ENCODE measurements at regions not wholly inside any gene's neighbourhood (a gene's known extent, or its start where the extent isn't known, plus 50 kb on each side); places are given as distances from the start of the nearest gene placed in this dataset.

DNA sequence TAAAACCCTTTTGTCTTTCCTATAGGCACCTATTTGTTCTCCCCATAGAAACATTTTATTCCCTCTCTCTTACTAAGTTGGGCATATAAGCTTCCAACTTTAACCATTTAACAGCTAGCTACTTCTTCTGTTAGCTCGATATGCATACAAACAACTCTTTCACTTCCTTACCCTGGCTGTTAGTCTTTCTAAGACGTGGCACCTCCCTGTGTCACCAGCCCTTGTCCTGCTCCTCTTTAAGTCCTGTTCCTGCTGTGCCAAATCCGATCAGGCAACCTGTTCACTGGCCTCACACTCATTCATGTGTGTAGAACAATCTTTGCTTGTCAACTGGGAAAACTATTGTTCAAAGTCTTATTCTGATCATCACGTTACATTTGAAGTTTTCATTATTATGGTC is 1376.1 kb upstream of the TENM4 start:
- DNase-seq, result no peak

DNA sequence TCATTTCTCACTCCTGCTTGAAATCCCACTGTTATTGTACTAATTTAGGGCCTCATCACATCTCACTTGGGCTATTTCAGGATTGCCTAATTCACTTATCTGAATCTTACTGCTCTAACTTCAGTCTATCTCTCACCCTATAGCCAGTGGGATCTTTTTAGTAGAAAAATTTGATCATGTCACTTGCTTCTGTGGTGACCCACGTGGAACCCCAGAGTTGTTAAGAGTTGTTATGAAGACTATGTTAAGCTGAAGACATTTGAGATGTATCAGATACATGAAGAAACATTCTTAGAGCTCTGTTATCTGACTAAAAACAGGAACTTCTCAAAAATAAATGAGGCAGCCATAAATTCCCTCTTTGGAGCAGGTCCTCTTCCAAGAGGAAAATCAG is 1375.6 kb upstream of the TENM4 start:
- DNase-seq, result no peak

DNA sequence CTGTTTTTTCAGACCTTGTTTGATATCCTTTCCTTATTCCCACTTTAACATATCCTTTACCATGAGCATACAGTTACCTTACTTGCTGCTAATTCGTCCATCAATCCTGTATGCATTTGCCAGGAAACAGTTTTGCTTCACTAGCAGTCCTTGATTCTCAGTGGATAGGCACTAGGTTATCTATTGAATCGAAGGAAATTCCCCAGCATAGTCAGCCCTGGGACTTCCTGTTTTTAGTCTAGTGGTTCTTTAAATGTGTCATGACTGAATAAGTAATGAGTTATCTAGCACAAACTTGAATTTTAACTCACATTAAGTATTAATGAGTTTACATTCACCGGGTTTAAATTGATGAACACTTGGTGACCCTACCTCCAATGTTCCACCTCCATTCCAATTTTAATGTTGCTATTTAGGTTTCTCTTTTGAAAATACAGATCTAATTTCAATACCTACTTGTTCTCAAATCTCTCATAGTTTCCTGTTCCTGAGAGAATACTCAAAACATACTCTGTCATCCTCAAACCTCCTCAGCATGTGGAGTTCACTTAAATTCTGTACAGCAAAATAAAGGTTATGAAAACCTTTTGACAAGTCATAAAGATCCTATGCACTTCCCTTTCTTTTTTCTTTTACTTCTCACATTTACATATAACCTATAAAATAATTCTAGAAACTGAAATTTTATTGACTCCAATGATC is 1375.1 kb upstream of the TENM4 start:
- DNase-seq, result no peak

DNA sequence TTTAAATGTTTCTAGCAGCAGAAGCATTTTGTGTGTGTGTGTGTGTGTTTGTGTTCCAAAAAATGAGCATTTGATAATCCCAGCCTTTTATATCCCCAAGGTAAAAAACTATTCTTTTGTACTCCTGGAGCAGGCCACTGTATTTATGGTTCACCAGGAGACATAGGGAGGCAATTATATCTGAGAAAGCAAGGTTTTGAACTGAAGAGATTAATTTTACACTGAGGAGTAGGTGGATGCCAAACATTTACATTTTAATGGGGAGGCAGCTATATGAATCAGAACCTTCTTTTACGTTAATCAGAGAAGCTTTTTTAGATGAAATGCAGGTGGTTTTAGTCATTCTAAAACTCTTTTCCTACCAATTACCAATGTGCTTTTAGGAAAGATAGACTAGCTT is 1374.0 kb upstream of the TENM4 start:
- no peak for DNase-seq

DNA sequence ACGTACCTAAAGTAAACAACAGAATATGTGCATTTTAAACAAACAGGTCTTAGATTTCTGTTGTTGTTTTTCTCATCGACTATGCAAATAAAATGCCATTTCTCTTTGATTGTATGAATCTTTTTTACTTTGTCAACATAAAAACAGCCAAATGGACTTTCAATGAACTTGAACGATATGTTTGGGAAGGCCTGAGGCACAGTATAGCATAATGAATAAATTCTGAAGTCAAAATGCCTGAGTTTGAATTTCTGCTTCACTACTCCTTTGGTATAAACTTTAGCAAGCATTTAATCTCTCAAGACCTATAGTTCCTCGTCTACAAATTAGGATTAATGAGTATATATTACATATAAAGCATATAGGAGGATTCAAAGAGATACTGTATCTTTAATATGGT is 1369.9 kb upstream of the TENM4 start:
- no peak for DNase-seq

DNA sequence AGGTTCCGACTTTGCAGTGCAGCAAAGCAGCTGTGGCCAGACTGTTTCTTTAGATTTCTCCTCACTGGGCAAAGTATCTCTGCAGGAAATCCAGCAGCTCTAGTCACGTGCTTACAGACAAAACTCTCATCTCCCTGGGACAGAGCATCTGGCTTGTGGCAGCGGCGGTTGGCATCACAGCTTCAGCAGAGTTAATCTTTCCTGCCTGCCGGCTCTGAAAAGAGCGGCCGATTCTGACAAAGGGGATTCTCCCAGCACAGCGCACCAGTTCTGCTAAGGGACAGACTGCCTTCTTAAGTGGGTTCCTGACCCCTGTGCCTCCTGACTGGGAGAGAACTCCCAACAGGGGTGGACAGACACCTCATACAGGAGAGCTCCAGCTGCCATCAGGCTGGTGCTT is 1357.3 kb upstream of the TENM4 start:
- DNase-seq, result no peak

DNA sequence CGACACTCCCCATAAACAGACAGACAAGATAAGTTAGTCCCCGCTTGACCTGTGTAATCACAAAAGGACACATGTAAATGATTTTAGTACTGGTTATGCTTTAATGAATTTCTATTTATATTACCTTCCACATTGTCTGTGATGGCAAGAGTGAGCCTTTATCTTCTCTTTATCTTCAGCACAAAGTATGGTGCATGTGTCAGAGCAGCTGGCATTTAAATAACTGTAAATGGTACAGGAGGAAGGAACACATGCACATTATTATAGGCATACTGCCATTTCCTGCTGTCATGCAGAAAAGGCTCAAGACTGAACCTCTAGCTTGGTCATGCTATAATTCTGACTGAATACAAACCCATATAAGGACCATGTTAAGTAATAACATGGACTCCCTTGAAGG is 1342.7 kb upstream of the TENM4 start:
- no peak for DNase-seq

DNA sequence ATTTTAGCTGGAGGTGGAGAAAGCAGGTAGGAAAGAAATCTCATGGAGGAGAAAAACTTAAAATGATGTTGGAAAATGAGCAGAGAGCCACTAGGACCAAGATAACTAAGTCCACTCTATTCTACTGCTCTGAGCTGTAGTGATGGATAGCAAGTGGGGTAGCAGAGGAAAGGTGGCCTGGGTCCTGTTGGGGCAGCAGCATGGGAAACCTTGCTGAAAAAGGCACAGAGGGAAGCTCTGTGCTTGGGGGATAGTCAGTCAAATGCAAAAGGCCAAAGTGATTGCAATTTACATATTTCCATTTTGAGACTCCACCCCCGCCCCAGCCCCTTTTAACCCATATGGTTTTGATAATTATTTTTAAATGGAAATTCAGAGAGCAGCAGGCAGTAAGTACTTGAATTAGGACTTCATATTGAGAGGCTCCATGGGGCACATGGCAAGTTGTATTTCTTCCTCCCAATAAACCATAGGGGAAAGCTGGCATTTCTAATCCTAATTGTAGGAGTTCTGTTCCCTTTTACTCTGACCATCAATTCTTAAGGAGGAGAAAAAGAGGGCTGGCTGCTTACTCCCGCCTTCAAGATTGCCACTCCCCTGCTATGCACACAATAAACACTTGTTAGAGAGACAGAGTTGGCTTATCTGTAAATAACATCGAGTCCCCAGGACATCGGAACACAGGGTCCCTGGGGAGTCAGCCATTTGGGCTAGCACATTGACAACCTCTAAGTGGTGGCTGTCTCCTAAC is 1341.5 kb upstream of the TENM4 start:
- no peak for DNase-seq

DNA sequence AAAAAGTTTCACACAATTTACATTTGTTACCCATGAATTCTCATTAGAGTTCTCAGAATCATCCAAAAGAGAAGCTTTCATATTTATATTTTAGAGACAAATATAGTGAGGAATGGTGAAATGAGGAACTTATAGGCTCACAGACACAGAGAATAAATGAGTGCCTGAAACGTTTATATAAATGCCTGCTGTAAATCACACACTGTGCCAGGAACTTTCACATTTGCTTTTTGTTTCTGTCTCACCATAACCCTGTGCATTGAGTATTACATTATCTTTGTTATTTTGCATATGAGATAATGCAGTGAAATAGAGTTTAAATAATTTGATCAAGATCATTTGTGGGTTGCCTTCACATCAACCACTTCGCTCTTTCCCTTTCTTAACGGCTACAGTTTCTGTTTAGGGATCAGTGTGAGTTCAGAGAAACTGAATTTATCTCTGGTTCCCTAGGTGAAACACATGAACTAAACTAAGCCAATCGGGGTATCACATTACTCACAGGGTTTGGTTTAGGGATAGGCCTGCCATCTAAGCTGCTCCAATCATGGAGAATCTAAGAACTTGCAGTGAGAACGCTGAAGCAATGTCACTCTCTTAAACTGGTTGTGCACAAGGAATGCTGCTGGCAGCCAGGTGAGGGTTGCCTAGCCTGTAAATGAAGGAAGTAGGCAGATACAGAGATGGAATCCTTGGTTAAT is 1339.2 kb upstream of the TENM4 start:
- no peak for DNase-seq

DNA sequence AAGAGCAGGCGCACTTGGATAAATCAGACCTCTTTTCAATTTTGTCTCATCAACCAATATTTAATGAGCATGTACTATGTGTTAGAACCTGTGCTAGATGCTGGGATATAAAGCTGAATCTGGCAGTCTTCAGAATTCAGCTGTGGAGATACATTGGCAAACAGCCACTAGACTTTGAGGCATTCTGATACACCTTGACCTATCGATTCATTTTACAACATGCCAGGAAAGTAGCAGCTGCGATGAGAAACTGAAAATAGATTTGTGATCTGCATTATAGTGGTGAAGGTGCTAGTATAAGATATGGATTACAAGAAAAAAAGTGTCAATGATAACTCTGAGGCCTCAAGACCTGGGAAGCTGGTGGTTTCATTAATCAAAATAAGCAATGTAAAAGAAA is 1338.1 kb upstream of the TENM4 start:
- no peak for DNase-seq

DNA sequence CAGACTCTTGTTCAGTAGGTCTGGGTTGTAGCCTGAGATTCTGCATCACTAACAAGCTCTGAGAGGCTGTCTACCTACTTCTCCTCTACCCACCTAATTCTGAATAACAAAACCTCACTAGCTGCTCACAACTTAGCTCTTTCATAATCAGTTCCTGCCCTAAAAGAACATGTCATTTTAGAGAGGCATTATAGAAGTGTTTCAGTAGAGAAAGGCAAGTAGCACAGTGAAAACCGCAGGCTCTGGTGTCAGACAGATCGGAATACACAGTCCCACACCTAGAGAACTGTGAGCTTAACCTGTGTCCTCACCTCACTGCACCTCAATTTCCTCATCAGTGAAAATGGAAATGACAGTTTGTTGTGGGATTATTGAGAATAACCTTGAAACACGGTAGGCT is 1337.6 kb upstream of the TENM4 start:
- DNase-seq, result no peak

DNA sequence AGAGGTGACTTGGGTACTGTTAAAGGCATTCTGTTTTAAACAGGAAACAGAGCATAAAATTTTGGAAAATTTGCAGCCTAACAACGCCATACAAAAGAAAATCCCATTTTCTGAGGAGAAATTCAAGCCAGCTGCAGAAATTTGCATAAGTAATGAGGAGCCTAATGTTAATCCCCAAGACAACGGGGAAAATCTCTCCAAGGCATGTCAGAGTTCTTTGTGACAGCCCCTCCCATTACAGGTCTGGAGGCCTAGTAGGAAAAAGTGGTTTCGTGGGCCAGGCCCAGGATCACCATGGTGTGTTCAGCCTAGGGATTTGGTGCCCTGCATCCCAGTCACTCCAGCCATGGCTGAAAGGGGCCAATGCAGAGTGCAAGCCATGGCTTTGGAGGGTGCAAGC is 1333.1 kb upstream of the TENM4 start:
- no peak for DNase-seq

DNA sequence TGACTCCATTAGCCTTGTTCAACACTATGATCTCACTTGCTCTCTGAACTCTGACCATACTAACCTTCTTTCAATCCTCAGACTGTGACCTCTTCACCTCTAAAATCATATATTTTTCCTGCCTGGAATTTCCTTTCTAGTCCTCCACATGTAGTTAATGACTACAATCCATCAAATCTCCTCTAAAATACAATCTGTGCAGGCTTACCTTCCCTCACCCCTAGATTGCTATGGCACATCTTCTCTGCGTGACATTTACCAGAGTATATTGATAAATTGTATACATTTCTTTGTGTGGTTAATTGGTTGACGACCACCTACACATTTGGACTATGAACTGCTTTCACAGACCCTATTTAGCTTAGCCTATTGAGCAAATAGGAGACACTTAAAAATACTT is 1330.2 kb upstream of the TENM4 start:
- DNase-seq, result no peak

DNA sequence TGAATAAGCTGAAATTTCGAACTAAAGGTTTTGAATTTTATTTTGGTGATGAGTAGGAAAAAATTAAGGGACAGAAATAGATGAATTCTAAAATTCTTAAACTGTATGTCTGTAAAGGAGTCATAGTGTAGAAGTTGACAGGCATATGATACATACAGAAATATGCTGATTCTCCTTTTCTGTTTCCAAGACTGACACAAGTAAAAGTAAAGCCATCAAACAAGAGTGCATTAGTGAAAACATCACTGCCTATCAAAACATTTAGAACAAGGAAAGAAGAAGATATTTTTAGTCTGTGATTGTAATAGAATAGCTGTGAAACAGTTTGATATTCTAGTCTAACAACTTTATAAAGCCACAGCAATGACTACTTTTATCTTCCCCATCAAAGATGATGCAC is 1318.0 kb upstream of the TENM4 start:
- no peak for DNase-seq

DNA sequence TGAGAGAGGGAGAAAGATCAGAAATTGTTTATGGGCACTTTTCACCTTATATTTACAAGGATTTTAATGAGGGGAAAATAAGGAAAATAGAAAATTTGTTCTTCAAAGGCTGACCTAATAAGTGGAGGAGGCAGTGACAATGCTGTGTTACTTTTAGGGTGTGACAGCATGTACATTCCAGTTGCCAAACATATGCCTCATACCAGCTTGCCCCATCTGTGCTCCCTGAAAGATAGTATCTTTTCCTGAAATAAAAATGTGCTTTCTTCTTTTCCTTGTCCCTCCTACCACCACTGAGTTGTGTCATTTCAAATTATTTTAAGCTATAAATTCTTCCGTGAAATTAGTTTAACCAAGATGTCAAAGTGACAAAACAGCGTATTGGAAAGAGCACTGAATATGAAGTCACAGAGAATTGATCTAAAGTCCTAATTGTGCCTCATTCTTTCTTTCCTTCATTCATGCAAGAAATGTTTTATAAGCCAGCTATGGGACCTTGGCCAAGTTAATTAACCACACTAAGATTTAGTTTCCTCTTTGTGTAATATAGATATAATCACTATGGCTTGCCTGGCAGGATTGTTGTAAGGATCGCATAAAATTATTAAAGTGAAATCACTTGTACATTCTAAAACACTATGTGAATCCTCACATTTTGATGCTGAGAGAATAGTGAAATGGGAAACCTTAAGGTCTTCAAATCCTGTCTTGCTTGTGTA is 1307.5 kb upstream of the TENM4 start:
- DNase-seq, result no peak

DNA sequence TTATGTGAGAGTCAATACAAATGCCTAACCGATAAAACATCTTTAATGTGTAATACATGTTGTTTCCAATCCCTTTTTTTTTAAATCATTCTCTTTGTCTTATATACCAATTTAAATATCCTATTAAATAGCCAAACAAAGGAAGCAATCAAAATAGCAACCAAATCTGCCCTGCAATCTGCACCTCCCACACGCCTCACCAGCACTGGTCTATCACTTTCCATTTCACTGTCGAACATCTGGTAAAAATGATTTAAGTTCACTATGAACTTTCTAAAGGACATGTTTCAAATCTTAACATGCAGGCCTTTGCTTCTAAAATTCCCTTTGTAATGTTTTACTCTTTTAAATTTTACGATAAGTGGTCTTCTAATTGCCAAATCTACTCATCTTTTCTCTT is 1305.5 kb upstream of the TENM4 start:
- DNase-seq, result no peak

DNA sequence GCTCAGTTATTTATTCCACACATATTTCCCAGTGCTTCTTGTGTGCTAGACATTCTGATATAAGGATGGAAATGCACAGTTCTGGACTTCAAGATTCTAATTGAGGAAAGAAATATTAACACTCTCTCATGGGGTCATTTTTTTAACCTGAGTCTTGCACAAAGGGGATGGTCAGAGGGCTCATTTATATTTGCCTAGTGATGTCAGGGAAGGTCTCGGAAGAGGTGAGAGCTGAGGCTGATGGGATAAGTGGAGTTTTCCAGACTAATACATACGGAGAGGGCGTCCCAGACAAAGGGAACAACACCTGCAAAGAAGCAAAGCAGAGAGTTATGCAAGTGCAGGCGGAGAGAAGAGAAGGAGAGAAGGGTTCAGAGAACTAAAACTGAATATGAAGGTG is 1304.6 kb upstream of the TENM4 start:
- no peak for DNase-seq

DNA sequence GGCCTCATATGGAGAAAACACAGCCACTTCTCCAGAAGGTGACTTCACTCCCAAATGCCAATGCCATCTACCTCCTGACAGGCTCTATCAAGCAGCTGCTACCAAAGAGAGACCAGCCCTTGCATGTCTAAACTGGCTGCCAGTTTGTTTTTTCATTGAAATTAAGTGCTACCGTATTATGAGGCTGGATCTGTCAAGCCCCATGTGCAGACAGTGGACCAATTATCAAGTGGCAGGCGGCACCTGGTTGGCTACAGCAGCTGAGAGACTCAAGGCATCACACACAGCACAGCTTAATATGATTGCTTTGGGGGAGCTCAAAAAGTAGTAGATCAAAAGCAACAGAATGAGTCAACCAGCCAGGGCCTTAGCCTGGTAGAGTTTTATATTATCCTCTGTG is 1293.0 kb upstream of the TENM4 start:
- no peak for DNase-seq

DNA sequence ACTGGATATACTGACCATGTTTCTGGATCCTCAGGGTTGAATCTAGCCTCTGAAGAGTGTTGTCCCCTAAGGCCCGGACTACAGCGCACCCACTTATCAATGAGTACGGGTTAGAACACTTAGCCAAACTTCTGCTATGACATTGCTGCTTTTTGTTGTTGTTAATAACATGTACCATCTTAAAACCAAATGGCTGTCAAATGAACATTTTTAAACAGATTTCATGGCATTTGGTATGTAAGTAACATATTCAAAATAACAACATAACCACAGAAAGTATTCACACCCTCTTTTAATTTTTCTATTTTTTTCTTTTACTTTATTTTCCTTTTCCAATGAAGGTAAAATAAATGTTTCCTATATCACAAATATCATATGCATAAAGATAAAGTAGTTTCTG is 1292.5 kb upstream of the TENM4 start:
- DNase-seq, result no peak

DNA sequence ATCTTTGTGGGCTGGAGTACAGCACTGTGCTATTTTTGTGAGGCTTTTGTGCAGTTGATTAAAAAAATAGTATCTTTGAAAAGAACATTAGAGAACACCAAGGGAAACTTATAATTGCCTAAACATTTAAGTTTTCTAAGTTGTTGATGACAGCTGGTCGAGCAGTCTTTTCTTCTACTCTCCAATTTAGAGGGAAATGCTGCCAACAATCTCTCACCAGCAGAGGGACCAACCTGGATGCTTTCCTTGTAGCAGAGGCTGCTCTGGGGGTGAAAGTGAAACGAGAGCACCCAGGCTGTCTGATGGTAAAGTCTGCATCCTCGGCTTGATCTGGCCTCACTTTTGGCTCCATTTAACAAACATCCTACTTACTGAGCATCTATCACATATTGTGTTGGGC is 1286.5 kb upstream of the TENM4 start:
- no peak for DNase-seq

DNA sequence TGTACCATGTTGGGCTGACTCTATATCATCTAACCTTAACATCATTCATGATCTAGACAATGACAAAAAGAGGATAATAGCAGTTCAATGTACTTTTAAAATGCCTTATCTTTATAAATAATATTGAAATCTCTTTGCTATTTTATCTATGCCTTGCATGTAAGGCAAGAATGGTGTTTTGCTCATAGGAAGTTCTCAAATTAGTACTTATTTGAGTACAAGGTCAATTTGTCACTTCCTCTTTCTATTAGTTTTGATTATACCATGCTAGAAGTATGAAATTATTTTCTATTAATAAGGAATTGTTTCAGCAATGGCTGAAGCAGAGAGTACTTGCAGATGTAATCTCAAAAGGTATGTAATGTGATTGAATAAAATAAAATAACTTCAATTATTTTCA is 1285.4 kb upstream of the TENM4 start:
- DNase-seq, result no peak

DNA sequence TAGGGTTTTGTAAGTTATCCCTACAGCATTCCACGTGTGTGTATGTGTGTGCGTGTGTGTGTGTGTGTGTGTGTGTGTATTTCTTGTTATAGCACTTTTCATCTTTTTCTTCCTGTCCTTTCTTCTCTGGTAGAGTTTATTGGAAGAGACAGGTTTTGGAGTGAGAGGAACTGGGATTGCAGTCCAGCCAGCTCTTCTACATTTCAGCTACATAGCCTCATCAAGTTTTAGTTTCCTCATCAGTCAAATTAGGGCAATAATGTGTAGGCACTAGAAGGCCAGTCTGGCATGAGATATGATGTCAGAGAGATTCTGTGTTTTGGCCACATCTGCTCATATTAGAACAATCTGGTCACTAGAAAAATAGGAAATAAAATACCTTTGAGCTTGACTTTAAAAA is 1283.5 kb upstream of the TENM4 start:
- no peak for DNase-seq

DNA sequence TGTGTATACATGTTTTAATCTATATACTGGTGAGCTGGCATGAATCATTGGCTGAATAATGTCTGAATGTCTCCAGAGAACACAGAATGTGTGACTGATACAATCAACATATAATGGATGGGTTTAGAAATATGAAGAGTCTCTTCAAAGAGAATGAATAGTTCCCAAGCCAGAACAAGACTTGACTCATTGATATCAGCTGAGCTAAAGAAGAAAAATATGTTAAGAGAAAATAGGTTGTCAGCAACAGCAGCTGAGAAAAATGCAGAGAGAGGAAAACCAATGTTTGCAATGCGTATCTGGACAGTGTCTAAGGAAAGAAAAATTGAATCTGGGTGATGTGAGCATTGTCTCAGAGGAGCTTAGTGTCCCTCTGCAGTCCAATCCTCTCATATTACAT is 1281.8 kb upstream of the TENM4 start:
- no peak for DNase-seq

DNA sequence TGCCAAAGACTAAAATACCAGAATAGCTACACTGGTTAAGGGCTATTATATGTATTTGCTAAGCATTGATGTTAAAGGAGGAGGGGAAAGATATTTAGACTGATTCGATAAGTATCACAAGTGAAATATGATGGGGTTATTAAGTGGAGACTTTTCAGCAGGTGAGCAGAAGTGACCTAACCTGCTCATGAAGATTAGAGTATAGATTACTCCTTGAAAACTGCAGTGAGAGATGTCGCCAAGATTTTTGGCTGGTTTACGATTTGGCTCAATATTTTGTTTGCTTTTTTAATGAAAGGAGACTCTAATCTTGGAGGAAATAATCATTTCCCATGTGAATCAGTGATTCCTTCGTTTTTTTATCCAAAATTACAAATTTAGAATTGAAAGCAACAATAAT is 1279.5 kb upstream of the TENM4 start:
- no peak for DNase-seq

Measured in activated gamma-delta T cell (primary cell).